ENCODE measurements at regions not wholly inside any gene's neighbourhood (a gene's known extent, or its start where the extent isn't known, plus 50 kb on each side); places are given as distances from the start of the nearest gene placed in this dataset.

DNA sequence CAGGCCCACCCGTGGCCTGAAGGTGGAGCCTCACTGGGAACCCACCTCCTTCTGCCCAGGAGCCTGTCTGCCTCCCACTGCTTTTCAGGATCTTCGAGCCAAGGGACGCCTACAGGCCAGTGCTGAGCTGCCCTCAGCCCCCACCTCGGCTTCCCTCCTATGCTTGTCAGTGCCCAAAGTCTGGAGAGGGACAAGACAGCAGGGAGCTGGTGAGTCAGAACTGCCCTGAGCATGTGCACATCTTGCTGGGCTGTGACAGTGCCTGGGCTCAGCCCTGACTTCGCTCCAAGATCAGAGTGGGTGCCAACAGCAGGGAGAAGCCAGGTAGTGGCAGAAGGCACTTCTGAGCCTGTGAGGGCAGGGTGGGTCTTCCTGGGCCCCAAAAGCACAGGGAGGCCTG lies 286.8 kb downstream of the AEBP2 start:
- no peaks in the 10 kb centered on the region for H3K36me3 ChIP-seq (ENCODE audit: insufficient read depth, low read length)

DNA sequence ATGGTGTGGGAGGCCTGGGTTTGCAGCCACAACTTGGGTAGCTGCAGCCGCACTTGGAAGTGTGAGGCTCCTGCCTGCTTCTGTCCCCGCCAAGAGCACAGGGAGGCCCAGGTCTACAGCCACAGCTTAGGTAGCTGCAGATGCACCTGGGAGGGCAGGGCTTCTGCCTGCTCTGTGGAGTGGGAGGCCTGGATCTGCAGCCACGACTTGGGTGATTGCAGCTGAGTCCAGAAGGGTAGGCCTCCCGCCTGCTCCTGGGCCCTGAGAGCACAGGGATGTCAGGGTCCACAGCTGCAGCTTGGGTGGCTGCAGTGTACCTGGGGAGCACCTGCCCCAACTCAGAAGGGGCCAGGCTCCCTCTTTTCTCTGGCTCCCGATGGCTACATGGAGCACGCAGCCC lies 287.3 kb downstream of the AEBP2 start:
- H3K27ac ChIP-seq (ENCODE audit: low read depth, low read length): no peak overlapping the region
- no peaks in the 10 kb centered on the region for H3K4me1 ChIP-seq (ENCODE audit: insufficient read depth, low read length)
- H3K27me3 ChIP-seq (ENCODE audit: insufficient read depth, low read length): no peaks in the 10 kb centered on the region
- H3K9me3 ChIP-seq (ENCODE audit: insufficient read depth, low read depth, low read length): peaks cover 26% of the 10 kb centered on the region
- no peaks in the 10 kb centered on the region for H3K36me3 ChIP-seq (ENCODE audit: insufficient read depth, low read length)
- 92% methylated on average over 6 of the region's 6 CpGs for WGBS
- H3K9ac ChIP-seq (ENCODE audit: low read depth, low read length): no peak overlapping the region
- H3K4me3 ChIP-seq (ENCODE audit: low read length): no peak overlapping the region

More for the DNA sequence above, 286.8 kb downstream of the AEBP2 start:
- peaks cover 26% of the 10 kb centered on the region for H3K9me3 ChIP-seq (ENCODE audit: insufficient read depth, low read depth, low read length)
- no peaks in the 10 kb centered on the region for H3K27me3 ChIP-seq (ENCODE audit: insufficient read depth, low read length)
- no peak overlapping the region for H3K4me3 ChIP-seq (ENCODE audit: low read length)
- H3K27ac ChIP-seq (ENCODE audit: low read depth, low read length): no peak overlapping the region
- no peak overlapping the region for H3K9ac ChIP-seq (ENCODE audit: low read depth, low read length)
- H3K4me1 ChIP-seq (ENCODE audit: insufficient read depth, low read length): no peaks in the 10 kb centered on the region
- WGBS: 94% methylated on average over 5 of the region's 5 CpGs

DNA sequence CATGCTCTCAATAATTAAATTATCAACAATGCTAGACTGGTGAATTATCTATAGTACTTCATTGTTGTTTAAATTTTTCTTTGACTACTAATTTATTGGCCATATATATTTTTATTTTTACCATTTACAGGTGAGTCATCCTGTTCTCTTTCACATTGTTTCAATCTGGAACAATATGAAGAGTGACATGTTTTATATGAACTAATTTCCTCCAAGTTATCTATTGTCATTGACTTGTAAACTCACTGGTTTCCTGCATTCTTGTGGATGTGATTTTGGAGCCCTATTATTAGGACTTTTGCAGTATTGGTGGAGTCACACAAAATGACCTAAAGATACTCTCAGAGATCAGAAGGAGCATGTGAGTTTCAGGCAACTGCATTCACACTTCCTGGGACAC lies 297.7 kb downstream of the AEBP2 start:
- Histone ChIP-seq H3K27me3 (ENCODE audit: insufficient read depth, low read length) (no peaks in the 10 kb centered on the region), H3K27ac (ENCODE audit: low read depth, low read length) (no peak overlapping the region), H3K36me3 (ENCODE audit: insufficient read depth, low read length) (no peaks in the 10 kb centered on the region), H3K9me3 (ENCODE audit: insufficient read depth, low read depth, low read length) (peaks cover 10% of the 10 kb centered on the region), H3K4me1 (ENCODE audit: insufficient read depth, low read length) (no peaks in the 10 kb centered on the region), H3K4me3 (ENCODE audit: low read length) (no peak overlapping the region), H3K9ac (ENCODE audit: low read depth, low read length) (no peak overlapping the region)

DNA sequence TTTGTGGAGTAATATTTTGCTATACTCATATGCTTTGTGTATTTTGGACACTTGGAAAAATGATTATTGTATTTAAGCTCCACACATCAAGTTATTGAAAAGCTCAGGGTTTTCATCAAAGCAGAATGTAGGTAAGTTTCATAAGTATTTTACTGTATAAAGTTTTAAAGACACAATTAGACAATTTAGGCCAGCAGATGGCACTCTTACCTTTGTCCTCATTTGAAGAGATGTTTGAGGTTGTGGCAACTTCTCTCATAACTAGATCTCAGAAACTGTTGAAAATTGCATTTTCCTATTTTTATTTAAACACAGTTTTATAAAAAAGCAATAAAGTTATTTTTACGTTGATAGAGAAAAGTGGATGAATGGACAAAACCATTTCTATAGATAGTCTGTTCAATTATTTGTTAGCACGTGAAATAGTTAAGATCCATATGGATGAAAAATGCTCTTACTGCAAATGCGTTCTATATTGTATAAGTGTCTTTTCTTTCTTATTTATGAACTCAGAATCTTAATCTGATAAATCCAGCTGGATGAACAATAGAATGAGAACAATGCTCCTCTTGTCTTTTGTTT lies 300.0 kb downstream of the AEBP2 start:
- Histone ChIP-seq H3K4me1 (ENCODE audit: insufficient read depth, low read length) (no peaks in the 10 kb centered on the region), H3K4me3 (ENCODE audit: low read length) (no peak overlapping the region), H3K27me3 (ENCODE audit: insufficient read depth, low read length) (no peaks in the 10 kb centered on the region), H3K27ac (ENCODE audit: low read depth, low read length) (no peak overlapping the region), H3K9me3 (ENCODE audit: insufficient read depth, low read depth, low read length) (peaks cover 10% of the 10 kb centered on the region), H3K36me3 (ENCODE audit: insufficient read depth, low read length) (no peaks in the 10 kb centered on the region), H3K9ac (ENCODE audit: low read depth, low read length) (no peak overlapping the region)
- 86% methylated on average over 1 of the region's 3 CpGs for WGBS

DNA sequence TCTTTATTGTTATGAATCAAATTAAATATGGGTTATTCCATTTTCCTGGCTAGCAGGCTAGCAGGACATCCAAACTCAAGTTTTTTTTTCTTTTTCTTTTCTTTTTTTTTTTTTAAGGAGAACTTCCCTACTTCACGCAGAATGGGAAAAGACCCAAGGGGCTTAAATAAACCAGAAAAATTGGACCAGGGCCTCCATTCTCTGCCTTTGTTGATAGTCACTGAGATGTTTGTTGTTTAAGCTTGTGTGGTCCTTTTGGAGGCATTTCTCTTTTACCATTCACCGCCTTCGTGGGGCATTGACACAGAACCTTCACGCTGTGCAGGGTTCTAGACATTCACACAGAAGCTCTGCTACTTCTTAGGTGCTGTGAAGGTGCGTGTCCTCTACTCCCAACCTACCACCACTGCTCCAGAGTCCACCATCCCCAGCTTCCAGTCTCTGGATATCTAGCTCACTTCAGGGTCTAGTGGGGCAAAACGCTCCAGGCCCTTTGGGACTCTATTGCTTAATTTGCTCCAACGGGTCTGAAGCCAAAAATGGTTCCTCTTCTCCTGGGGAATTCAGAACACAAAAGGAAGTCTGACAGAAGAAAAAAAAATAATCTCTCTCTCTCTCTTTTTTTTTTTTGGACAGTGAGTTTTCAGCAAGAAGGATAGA lies 301.3 kb downstream of the AEBP2 start:
- no peaks in the 10 kb centered on the region for H3K9me3 ChIP-seq (ENCODE audit: insufficient read depth, low read depth, low read length)
- no peaks in the 10 kb centered on the region for H3K27me3 ChIP-seq (ENCODE audit: insufficient read depth, low read length)
- no peak overlapping the region for H3K4me3 ChIP-seq (ENCODE audit: low read length)
- H3K9ac ChIP-seq (ENCODE audit: low read depth, low read length): no peak overlapping the region
- no peaks in the 10 kb centered on the region for H3K4me1 ChIP-seq (ENCODE audit: insufficient read depth, low read length)
- H3K27ac ChIP-seq (ENCODE audit: low read depth, low read length): no peak overlapping the region
- H3K36me3 ChIP-seq (ENCODE audit: insufficient read depth, low read length): no peaks in the 10 kb centered on the region
- WGBS: 96% methylated on average over 6 of the region's 7 CpGs

DNA sequence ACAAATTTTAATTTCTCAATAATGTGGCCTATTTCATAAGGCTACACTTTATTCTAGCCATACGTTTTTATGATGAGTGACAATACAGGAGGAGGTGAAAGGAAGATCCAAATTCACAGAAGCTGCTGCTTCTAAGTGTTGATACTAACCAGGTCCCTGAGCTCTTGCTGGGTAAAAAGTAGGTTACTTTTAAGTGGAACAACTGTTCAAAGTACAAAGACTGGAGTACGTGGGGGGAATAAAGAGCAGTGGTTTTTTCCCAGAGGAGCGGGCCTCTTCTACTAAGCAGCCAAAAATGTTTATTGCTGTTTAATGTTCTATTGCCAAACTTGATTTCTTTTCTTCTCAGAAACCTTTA lies 301.8 kb downstream of the AEBP2 start:
- Histone ChIP-seq H3K9ac (ENCODE audit: low read depth, low read length) (no peak overlapping the region), H3K9me3 (ENCODE audit: insufficient read depth, low read depth, low read length) (no peaks in the 10 kb centered on the region), H3K36me3 (ENCODE audit: insufficient read depth, low read length) (no peaks in the 10 kb centered on the region), H3K27me3 (ENCODE audit: insufficient read depth, low read length) (no peaks in the 10 kb centered on the region), H3K4me3 (ENCODE audit: low read length) (no peak overlapping the region), H3K4me1 (ENCODE audit: insufficient read depth, low read length) (no peaks in the 10 kb centered on the region), H3K27ac (ENCODE audit: low read depth, low read length) (no peak overlapping the region)
- WGBS: 88% methylated on average over 3 of the region's 3 CpGs

DNA sequence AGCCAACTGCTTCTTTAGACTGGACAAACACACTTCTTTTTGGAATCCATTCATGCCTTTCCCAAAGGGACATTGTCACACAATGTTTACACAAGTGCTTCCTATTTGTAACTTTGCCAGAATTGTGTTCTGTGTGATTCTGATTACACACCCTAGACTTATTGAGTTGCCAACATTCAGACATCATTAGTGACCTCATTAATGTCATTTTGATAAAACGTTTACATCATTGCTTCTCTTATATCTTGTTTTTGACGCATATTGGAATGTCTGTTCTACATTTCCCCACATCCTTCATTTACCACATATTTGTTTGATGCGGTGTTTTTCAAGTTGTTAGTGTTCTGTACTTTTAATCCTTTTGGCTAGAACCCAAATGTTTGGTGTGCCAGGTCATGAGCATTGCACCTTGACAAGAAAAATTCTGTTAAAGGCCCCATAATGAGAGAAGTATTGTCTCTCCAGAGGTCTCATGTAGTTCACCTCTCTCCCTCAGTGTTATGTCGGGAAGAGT lies 305.5 kb downstream of the AEBP2 start:
- no peak overlapping the region for H3K27ac ChIP-seq (ENCODE audit: low read depth, low read length)
- 93% methylated on average over 4 of the region's 4 CpGs for WGBS
- no peak overlapping the region for H3K9ac ChIP-seq (ENCODE audit: low read depth, low read length)
- no peaks in the 10 kb centered on the region for H3K36me3 ChIP-seq (ENCODE audit: insufficient read depth, low read length)
- H3K9me3 ChIP-seq (ENCODE audit: insufficient read depth, low read depth, low read length): no peaks in the 10 kb centered on the region
- no peaks in the 10 kb centered on the region for H3K27me3 ChIP-seq (ENCODE audit: insufficient read depth, low read length)
- H3K4me3 ChIP-seq (ENCODE audit: low read length): no peak overlapping the region
- H3K4me1 ChIP-seq (ENCODE audit: insufficient read depth, low read length): no peaks in the 10 kb centered on the region

DNA sequence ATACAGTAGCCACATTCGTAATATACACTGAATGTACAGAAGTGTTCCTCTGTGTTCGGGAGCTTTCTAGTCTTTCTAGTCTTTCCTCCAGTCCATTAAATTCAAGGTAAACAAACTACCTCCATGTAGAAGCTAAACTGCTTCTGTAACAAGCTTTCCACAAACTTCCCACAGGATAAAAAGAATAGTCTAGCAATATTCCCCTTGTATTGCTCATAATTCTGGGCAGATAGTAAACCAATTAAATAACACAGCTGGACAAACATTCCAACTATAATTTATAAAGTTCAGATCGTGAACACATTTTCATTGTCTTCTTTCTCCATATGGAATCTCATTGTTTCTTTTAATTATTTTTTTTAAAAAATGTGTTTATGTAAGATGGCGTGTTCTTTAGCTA lies 307.2 kb downstream of the AEBP2 start:
- no peaks in the 10 kb centered on the region for H3K4me1 ChIP-seq (ENCODE audit: insufficient read depth, low read length)
- no peak overlapping the region for H3K27ac ChIP-seq (ENCODE audit: low read depth, low read length)
- WGBS: 97% methylated on average over 4 of the region's 4 CpGs
- H3K27me3 ChIP-seq (ENCODE audit: insufficient read depth, low read length): no peaks in the 10 kb centered on the region
- H3K9me3 ChIP-seq (ENCODE audit: insufficient read depth, low read depth, low read length): no peaks in the 10 kb centered on the region
- H3K36me3 ChIP-seq (ENCODE audit: insufficient read depth, low read length): no peaks in the 10 kb centered on the region
- H3K4me3 ChIP-seq (ENCODE audit: low read length): no peak overlapping the region
- H3K9ac ChIP-seq (ENCODE audit: low read depth, low read length): no peak overlapping the region

DNA sequence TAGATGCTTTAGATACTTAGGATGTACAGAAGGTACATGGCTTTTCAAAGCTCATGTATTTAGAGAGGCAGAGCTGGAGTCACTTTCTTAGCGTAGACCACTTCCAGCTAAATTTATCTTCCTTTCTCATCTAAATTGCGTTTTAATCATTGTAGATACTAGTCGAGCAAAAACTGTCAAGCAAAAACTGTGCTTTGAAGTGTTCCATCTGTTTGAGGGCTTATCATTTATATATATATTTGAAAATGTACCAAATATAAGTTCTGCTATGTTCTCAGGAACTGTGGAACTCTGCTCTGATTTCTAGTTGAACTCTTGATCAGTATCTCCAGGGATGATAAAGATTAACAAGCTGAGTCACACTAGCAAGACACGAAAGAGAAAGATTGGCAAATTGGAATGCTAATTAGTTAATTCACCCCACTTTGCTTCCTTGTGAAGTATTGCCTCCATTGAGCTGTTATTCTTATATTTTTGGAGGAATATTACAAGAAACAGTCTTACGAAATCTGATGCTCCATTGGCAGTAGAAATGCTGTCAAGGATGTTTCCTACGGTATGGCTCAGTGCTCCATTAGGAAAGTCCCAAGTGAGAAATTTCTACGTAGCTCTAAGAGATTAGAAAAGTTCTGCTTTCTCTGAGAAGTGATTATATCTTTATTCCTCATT lies 310.7 kb downstream of the AEBP2 start:
- Histone ChIP-seq H3K27ac (ENCODE audit: low read depth, low read length) (no peak overlapping the region), H3K27me3 (ENCODE audit: insufficient read depth, low read length) (no peaks in the 10 kb centered on the region), H3K9me3 (ENCODE audit: insufficient read depth, low read depth, low read length) (no peaks in the 10 kb centered on the region), H3K36me3 (ENCODE audit: insufficient read depth, low read length) (no peaks in the 10 kb centered on the region), H3K9ac (ENCODE audit: low read depth, low read length) (no peak overlapping the region), H3K4me3 (ENCODE audit: low read length) (no peak overlapping the region), H3K4me1 (ENCODE audit: insufficient read depth, low read length) (no peaks in the 10 kb centered on the region)
- 87% methylated on average over 6 of the region's 7 CpGs for WGBS

DNA sequence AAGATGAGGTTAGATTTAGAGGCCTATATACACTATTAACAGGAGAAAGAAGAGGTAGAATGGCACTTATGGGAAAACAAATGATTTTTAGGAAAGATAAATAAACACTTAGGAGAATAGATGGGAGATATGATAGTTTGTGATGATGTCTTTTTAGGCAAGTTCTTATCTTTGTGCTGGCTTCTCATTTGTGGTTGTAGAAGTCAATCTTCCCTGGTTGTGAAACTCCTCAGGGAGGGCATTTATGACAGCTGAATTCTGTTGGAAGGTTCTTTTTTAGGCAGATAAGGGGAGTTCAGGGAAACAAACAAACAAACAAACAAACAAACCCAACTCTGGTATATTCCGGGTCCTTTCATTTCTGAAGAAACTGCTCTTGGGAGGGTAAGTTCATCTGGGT lies 311.8 kb downstream of the AEBP2 start:
- Histone ChIP-seq H3K9me3 (ENCODE audit: insufficient read depth, low read depth, low read length) (no peaks in the 10 kb centered on the region), H3K9ac (ENCODE audit: low read depth, low read length) (no peak overlapping the region), H3K27me3 (ENCODE audit: insufficient read depth, low read length) (no peaks in the 10 kb centered on the region), H3K4me1 (ENCODE audit: insufficient read depth, low read length) (no peaks in the 10 kb centered on the region), H3K27ac (ENCODE audit: low read depth, low read length) (no peak overlapping the region), H3K4me3 (ENCODE audit: low read length) (no peak overlapping the region), H3K36me3 (ENCODE audit: insufficient read depth, low read length) (no peaks in the 10 kb centered on the region)
- 80% methylated on average over 1 of the region's 1 CpG for WGBS

DNA sequence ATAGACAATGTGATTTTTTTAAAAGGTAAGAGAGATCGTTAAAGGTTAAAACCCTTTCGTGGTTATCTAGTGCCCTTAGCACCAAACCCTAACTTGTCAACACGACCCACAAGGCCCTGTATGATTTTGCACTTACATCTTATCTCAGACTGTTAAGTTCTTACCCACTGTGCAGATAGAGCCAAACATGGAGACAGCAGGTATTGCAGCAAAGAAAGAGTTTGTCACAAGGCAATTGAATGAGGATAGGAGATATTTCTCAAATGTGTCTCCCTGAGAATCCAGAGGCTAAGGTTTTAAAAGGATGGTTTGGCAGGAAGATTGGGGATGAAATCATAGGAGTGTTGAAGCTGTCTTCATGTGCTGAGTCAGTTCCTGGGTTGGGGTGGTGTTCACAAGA lies 313.4 kb downstream of the AEBP2 start:
- WGBS: 91% methylated on average over 3 of the region's 3 CpGs
- no peak overlapping the region for H3K4me3 ChIP-seq (ENCODE audit: low read length)
- no peak overlapping the region for H3K9ac ChIP-seq (ENCODE audit: low read depth, low read length)
- no peaks in the 10 kb centered on the region for H3K36me3 ChIP-seq (ENCODE audit: insufficient read depth, low read length)
- H3K4me1 ChIP-seq (ENCODE audit: insufficient read depth, low read length): no peaks in the 10 kb centered on the region
- no peaks in the 10 kb centered on the region for H3K27me3 ChIP-seq (ENCODE audit: insufficient read depth, low read length)
- no peak overlapping the region for H3K27ac ChIP-seq (ENCODE audit: low read depth, low read length)
- no peaks in the 10 kb centered on the region for H3K9me3 ChIP-seq (ENCODE audit: insufficient read depth, low read depth, low read length)

Data from HUES64 (cell line).